GM12878 (cell line): ENCODE measurements at regions not wholly inside any gene's neighbourhood (a gene's known extent, or its start where the extent isn't known, plus 50 kb on each side); places are given as distances from the start of the nearest gene placed in this dataset.

Experiments
- ATAC-seq: fragments of 200-7000 bp; cut with Tn5 transposase; 3 replicates; pipeline ENCODE4 v1.9.1; 2020; ENCODE audit warnings: mild to moderate bottlenecking, moderate library complexity
- BruUV-seq: library from RNA; stranded (reverse); fragments of 400-500 nt; replicated peaks from 2 replicates; lab custom pipeline; 2021; lab: Mats Ljungman, UMichigan
- CTCF ChIA-PET: fragments of 300-600 bp; sonication (Branson Sonifier 250); formaldehyde crosslinking; extraction: SDS; loops from one replicate; lab custom pipeline; 2021; ENCODE audit warnings: inconsistent platforms; lab: Yijun Ruan, JAX
- POLR2A ChIA-PET: fragments of 350-600 bp; formaldehyde crosslinking; extraction: SDS; loops from one replicate; lab custom pipeline; 2021; ENCODE audit warnings: inconsistent platforms; lab: Charles Lee
- RAD21 ChIA-PET: fragments of 300-600 bp; sonication (Branson Sonifier 250); formaldehyde crosslinking; loops from one replicate; lab custom pipeline; 2023; ENCODE audit warnings: antibody characterized with exemption; ENCODE audit not compliant: unreplicated experiment; lab: Charles Lee
- SMC1A ChIA-PET: fragments of 300-600 bp; sonication (Branson Sonifier 250); formaldehyde crosslinking; loops from one replicate; lab custom pipeline; 2023; ENCODE audit not compliant: unreplicated experiment, uncharacterized antibody; lab: Charles Lee
- DNase-seq: peaks from one replicate; pipeline ENCODE4 v3.0.0-alpha.2; 2011; ENCODE audit warnings: low read depth, low spot score
- FAIRE-seq: peaks from 3 replicates; lab custom pipeline; 2011; peaks lifted over from hg19 to GRCh38; lab: Jason Lieb, UNC
- H2AFZ ChIP-seq: 2 replicates; pipeline ENCODE4 v1.6.0; 2011; ENCODE audit warnings: low read depth, low read length, control low read depth; ENCODE audit not compliant: control insufficient read depth
- H3K27ac ChIP-seq: 2 replicates; pipeline ENCODE4 v1.5.1; 2011; ENCODE audit warnings: control low read depth; ENCODE audit not compliant: control insufficient read depth, insufficient read depth
- H3K27me3 ChIP-seq, 2 experiments: replicated peaks in 1 of 2; 2 replicates each; pipeline versions ENCODE4 v1.6.0 to v1.6.1; 2011; ENCODE audit warnings: low read length in 1 of 2; ENCODE audit not compliant: control insufficient read depth in 2 of 2, insufficient read depth in 2 of 2
- H3K36me3 ChIP-seq, 2 experiments: 2 replicates each; pipeline ENCODE4 v1.5.1; 2011; ENCODE audit warnings: low read length in 1 of 2; ENCODE audit not compliant: control insufficient read depth in 2 of 2, insufficient read depth in 2 of 2
- H3K4me1 ChIP-seq: 2 replicates; pipeline ENCODE4 v1.6.1; 2011; ENCODE audit warnings: mild to moderate bottlenecking, low read length, moderate library complexity, mixed read lengths; ENCODE audit not compliant: control insufficient read depth, insufficient read depth
- H3K4me2 ChIP-seq: 2 replicates; pipeline ENCODE4 v1.6.0; 2011; ENCODE audit warnings: control low read depth; ENCODE audit not compliant: control insufficient read depth, insufficient read depth
- H3K4me3 ChIP-seq: fragments of 200-600 bp; sonication (generic); 2 replicates; pipeline ENCODE4 v1.5.1; 2016
- H3K79me2 ChIP-seq: 2 replicates; pipeline ENCODE4 v1.6.0; 2011; ENCODE audit warnings: low read length; ENCODE audit not compliant: control insufficient read depth, insufficient read depth
- H3K9ac ChIP-seq: 2 replicates; pipeline ENCODE4 v1.8.0; 2011; ENCODE audit warnings: low read length, control low read depth, mixed read lengths; ENCODE audit not compliant: control insufficient read depth, insufficient read depth
- H3K9me3 ChIP-seq: replicated peaks from 3 replicates; pipeline ENCODE4 v1.5.1; 2011; ENCODE audit warnings: mild to moderate bottlenecking, low read length; ENCODE audit not compliant: control insufficient read depth, insufficient read depth
- H4K20me1 ChIP-seq: 2 replicates; pipeline ENCODE4 v1.6.0; 2011; ENCODE audit not compliant: control insufficient read depth, insufficient read depth
- BCL3 ChIP-seq: IDR thresholded peaks from 2 replicates; pipeline ENCODE4 v1.6.1; 2011; ENCODE audit warnings: borderline replicate concordance, low read depth, mild to moderate bottlenecking, moderate library complexity, low read length; ENCODE audit not compliant: insufficient read depth, poor library complexity, severe bottlenecking
- CBX3 ChIP-seq: fragments of 200-600 bp; sonication (generic); IDR thresholded peaks from 2 replicates; pipeline ENCODE4 v1.6.1; 2016; ENCODE audit warnings: low read depth, borderline replicate concordance
- DPF2 ChIP-seq: fragments of 450-650 bp; IDR thresholded peaks from 2 replicates; pipeline ENCODE4 v1.6.1; 2017; ENCODE audit warnings: mild to moderate bottlenecking
- EED ChIP-seq: sonication (generic); IDR thresholded peaks from 2 replicates; pipeline ENCODE4 v1.6.1; 2016; ENCODE audit warnings: antibody characterized with exemption, low read depth
- HDAC2 ChIP-seq: fragments of 200-600 bp; sonication (generic); IDR thresholded peaks from 2 replicates; pipeline ENCODE4 v1.6.1; 2017
- HSF1 ChIP-seq: fragments of 150-350 bp; IDR thresholded peaks from 2 replicates; pipeline ENCODE4 v1.6.1; 2014; ENCODE audit warnings: mild to moderate bottlenecking, low read depth, low read length
- JUND ChIP-seq: IDR thresholded peaks from 2 replicates; pipeline ENCODE4 v1.6.1; 2012; ENCODE audit warnings: low read depth, mild to moderate bottlenecking, low read length, improper control_type of control experiment, moderate library complexity
- MXI1 ChIP-seq: fragments of 150-350 bp; IDR thresholded peaks from 2 replicates; pipeline ENCODE4 v1.6.1; 2011; ENCODE audit warnings: low read depth, mild to moderate bottlenecking, inconsistent platforms, low read length, improper control_type of control experiment
- NFYB ChIP-seq: IDR thresholded peaks from 2 replicates; pipeline ENCODE4 v1.6.1; 2011; ENCODE audit warnings: low read depth, mild to moderate bottlenecking, low read length, improper control_type of control experiment, moderate library complexity; ENCODE audit not compliant: insufficient read depth
- NRF1 ChIP-seq: conservative IDR thresholded peaks from 2 replicates; pipeline ENCODE4 v1.6.1; 2011; ENCODE audit warnings: mild to moderate bottlenecking, low read depth, low read length, improper control_type of control experiment
- POU2F2 ChIP-seq: IDR thresholded peaks from 3 replicates; pipeline ENCODE4 v1.6.1; 2011; ENCODE audit warnings: low read depth, mild to moderate bottlenecking, low read length, borderline replicate concordance
- RAD21 ChIP-seq: IDR thresholded peaks from 2 replicates; pipeline ENCODE4 v1.6.1; 2011; ENCODE audit warnings: mild to moderate bottlenecking, low read depth, low read length, moderate library complexity; ENCODE audit not compliant: insufficient read depth
- RAD51 ChIP-seq: fragments of 450-650 bp; IDR thresholded peaks from 2 replicates; pipeline ENCODE4 v1.6.1; 2016; ENCODE audit warnings: moderate library complexity, mild to moderate bottlenecking, inconsistent platforms
- SMAD5 ChIP-seq: IDR thresholded peaks from 2 replicates; pipeline ENCODE4 v1.6.1; 2016; ENCODE audit warnings: antibody characterized with exemption, low read depth
- TBL1XR1 ChIP-seq: IDR thresholded peaks from 2 replicates; pipeline ENCODE4 v1.6.1; 2012; ENCODE audit warnings: low read depth, low read length, improper control_type of control experiment
- WRNIP1 ChIP-seq: IDR thresholded peaks from 2 replicates; pipeline ENCODE4 v1.6.1; 2011; ENCODE audit warnings: low read depth, low read length, improper control_type of control experiment, borderline replicate concordance
- YY1 ChIP-seq: IDR thresholded peaks from 2 replicates; pipeline ENCODE4 v1.6.1; 2011; ENCODE audit warnings: low read depth, mild to moderate bottlenecking, low read length
- ZNF384 ChIP-seq: IDR thresholded peaks from 2 replicates; pipeline ENCODE4 v1.6.1; 2012; ENCODE audit warnings: low read depth, mild to moderate bottlenecking, low read length, improper control_type of control experiment, borderline replicate concordance
- ZSCAN29 ChIP-seq: fragments of 450-650 bp; IDR thresholded peaks from 2 replicates; pipeline ENCODE4 v1.6.1; 2017; ENCODE audit warnings: mild to moderate bottlenecking, moderate library complexity
- WGBS: methylation state at CpG from one replicate; pipeline ENCODE4 v1.1.6; 2016; ENCODE audit warnings: low lambda C conversion rate; ENCODE audit not compliant: insufficient replicate concordance, insufficient coverage; ENCODE audit errors: missing lambda C conversion rate; 5-methylcytosine and 5-hydroxymethylcytosine counted together
- in situ Hi-C: fragments of 300-500 bp; cut with MboI; formaldehyde crosslinking; loops from 9 replicates; pipeline ENCODE4 v1.14.3; 2018; ENCODE audit warnings: mixed read lengths
- intact Hi-C: fragments of 100-400 bp; cut with micrococcal nuclease; formaldehyde crosslinking; loops from one replicate; pipeline ENCODE4 v1.14.2; 2022; ENCODE audit not compliant: unreplicated experiment
- TF ChIP-seq, protein P1 (sequence below): fragments of 450-650 bp; IDR thresholded peaks from 2 replicates; pipeline ENCODE4 v1.6.1; 2018; ENCODE audit warnings: borderline replicate concordance, mild to moderate bottlenecking; ENCODE audit not compliant: partially characterized antibody

GRCh38 chr20:51298141-51298749, 244.3 kb downstream of the NFATC2 start:
- TF ChIP-seq ZNF384 (no peak), EED (no peak), NRF1 (no peak), HSF1 (no peak), RAD51 (no peak), HDAC2 (no peak), DPF2 (no peak), CBX3 (no peak), TBL1XR1 (no peak), SMAD5 (no peak), NFYB (no peak), MXI1 (no peak), YY1 (no peak), ZSCAN29 (no peak), POU2F2 (no peak), BCL3 (no peak), JUND (no peak), WRNIP1 (no peak), RAD21 (no peak)
- TF ChIP-seq, protein P1, sequence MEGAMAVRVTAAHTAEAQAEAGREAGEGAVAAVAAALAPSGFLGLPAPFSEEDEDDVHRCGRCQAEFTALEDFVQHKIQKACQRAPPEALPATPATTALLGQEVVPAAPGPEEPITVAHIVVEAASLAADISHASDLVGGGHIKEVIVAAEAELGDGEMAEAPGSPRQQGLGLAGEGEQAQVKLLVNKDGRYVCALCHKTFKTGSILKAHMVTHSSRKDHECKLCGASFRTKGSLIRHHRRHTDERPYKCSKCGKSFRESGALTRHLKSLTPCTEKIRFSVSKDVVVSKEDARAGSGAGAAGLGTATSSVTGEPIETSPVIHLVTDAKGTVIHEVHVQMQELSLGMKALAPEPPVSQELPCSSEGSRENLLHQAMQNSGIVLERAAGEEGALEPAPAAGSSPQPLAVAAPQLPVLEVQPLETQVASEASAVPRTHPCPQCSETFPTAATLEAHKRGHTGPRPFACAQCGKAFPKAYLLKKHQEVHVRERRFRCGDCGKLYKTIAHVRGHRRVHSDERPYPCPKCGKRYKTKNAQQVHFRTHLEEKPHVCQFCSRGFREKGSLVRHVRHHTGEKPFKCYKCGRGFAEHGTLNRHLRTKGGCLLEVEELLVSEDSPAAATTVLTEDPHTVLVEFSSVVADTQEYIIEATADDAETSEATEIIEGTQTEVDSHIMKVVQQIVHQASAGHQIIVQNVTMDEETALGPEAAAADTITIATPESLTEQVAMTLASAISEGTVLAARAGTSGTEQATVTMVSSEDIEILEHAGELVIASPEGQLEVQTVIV = no peak
- no peak for FAIRE-seq
- Histone ChIP-seq H4K20me1 (no peaks in the 10 kb centered on the region), H3K9me3 (no peaks in the 10 kb centered on the region; the same call in 2 of the 3 replicates), H2AFZ (no peak overlapping the region), H3K4me2 (no peak overlapping the region), H3K36me3 (no peaks in the 10 kb centered on the region), H3K27ac (no peak overlapping the region), H3K4me1 (no peaks in the 10 kb centered on the region), H3K4me3 (no peak overlapping the region), H3K79me2 (no peaks in the 10 kb centered on the region), H3K9ac (no peak overlapping the region), H3K27me3 (peaks cover 0 to 1% of the 10 kb centered on the region in 2 experiments; a peak in 1 of 4 replicates)
- POLR2A ChIA-PET = no interaction called here
- ATAC-seq = no peak
- intact Hi-C loops = no loop called here
- RAD21 ChIA-PET = no interaction called here
- SMC1A ChIA-PET = no interaction called here
- DNase-seq = no peak
- in situ Hi-C loops = no loop called here
- WGBS = 25% methylated on average over 9 of the region's 9 CpGs
- CTCF ChIA-PET = interaction anchor here (1.0 to 3.7 kb wide), 3 partner anchors 10 to 310 kb away, joined by 3 to 18 read pairs (median 4); no protein-coding TSS in a partner anchor
- BruUV-seq = no TSS peak
